ENCODE measurements at regions not wholly inside any gene's neighbourhood (a gene's known extent, or its start where the extent isn't known, plus 50 kb on each side); places are given as distances from the start of the nearest gene placed in this dataset.

GRCh38 chr10:52875336-52875735, 102.8 kb upstream of the MBL2 start:
- TF ChIP-seq EZH2 (IDR thresholded peaks at IDR 0.05; ENCODE audit: borderline replicate concordance, low read depth, low read length, severe bottlenecking) = no peak
- TF ChIP-seq, protein P1, sequence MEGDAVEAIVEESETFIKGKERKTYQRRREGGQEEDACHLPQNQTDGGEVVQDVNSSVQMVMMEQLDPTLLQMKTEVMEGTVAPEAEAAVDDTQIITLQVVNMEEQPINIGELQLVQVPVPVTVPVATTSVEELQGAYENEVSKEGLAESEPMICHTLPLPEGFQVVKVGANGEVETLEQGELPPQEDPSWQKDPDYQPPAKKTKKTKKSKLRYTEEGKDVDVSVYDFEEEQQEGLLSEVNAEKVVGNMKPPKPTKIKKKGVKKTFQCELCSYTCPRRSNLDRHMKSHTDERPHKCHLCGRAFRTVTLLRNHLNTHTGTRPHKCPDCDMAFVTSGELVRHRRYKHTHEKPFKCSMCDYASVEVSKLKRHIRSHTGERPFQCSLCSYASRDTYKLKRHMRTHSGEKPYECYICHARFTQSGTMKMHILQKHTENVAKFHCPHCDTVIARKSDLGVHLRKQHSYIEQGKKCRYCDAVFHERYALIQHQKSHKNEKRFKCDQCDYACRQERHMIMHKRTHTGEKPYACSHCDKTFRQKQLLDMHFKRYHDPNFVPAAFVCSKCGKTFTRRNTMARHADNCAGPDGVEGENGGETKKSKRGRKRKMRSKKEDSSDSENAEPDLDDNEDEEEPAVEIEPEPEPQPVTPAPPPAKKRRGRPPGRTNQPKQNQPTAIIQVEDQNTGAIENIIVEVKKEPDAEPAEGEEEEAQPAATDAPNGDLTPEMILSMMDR (IDR thresholded peaks at IDR 0.05; ENCODE audit: borderline replicate concordance, extremely low read depth, low read length, poor library complexity, severe bottlenecking) = no peak
